Colonic mucosa (tissue), 4 donors: ENCODE measurements at regions not wholly inside any gene's neighbourhood (a gene's known extent, or its start where the extent isn't known, plus 50 kb on each side); places are given as distances from the start of the nearest gene placed in this dataset.

ENCODE experiments used
- DNase-seq: peaks from one replicate; pipeline ENCODE4 v3.0.0-alpha.2; 2020
- H3K27ac ChIP-seq: fragments of 200-600 bp; one replicate; pipeline ENCODE4 v1.8.0; 2021
- H3K27me3 ChIP-seq: fragments of 200-600 bp; one replicate; pipeline ENCODE4 v1.8.0; 2021
- H3K36me3 ChIP-seq: fragments of 200-600 bp; one replicate; pipeline ENCODE4 v1.8.0; 2021
- H3K4me1 ChIP-seq: fragments of 200-600 bp; one replicate; pipeline ENCODE4 v1.8.0; 2021; ENCODE audit warnings: mild to moderate bottlenecking
- H3K4me3 ChIP-seq: fragments of 200-600 bp; one replicate; pipeline ENCODE4 v1.8.0; 2021
- H3K9ac ChIP-seq, 2 donors: one replicate each; pipeline ENCODE4 v1.7.0; 2013; ENCODE audit warnings: control low read depth in 2 of 2, low read depth in 2 of 2, low read length in 2 of 2
- H3K9me3 ChIP-seq: fragments of 200-600 bp; one replicate; pipeline ENCODE4 v1.8.0; 2021
- CTCF ChIP-seq: fragments of 200-600 bp; IDR thresholded peaks from one replicate; pipeline ENCODE4 v1.8.0; 2022; ENCODE audit warnings: antibody characterized with exemption, mild to moderate bottlenecking
- intact Hi-C: fragments of 100-400 bp; cut with DNase I; formaldehyde crosslinking; loops from one replicate; pipeline ENCODE4 v1.14.1; 2022
- donor health status: healthy.
- donor health status: DM: no; HTN: no; CAD: no.
- donor health status: DM: no; HTN: no; CAD: no.

- intact Hi-C loops: no loop called here
- no peak for TF ChIP-seq CTCF
- no peaks in the 10 kb centered on the region for H3K36me3 ChIP-seq
These were observed 735.6 kb downstream of the TSN start for GRCh38 chr2:122491011-122491410.

GRCh38 chr2:122500316-122501105 lies 745.1 kb downstream of the TSN start:
- Histone ChIP-seq H3K9ac (no peak overlapping the region), H3K9me3 (no peaks in the 10 kb centered on the region), H3K27me3 (no peaks in the 10 kb centered on the region), H3K4me3 (no peak overlapping the region), H3K4me1 (no peaks in the 10 kb centered on the region), H3K27ac (no peak overlapping the region), H3K36me3 (no peaks in the 10 kb centered on the region)
- TF ChIP-seq CTCF: no peak
- intact Hi-C loops: no loop called here
- DNase-seq: no peak

More at GRCh38 chr2:122491011-122491410, 735.6 kb downstream of the TSN start:
- DNase-seq: no peak
- Histone ChIP-seq H3K4me3 (no peak overlapping the region), H3K4me1 (no peaks in the 10 kb centered on the region), H3K27ac (no peak overlapping the region), H3K27me3 (no peaks in the 10 kb centered on the region), H3K9me3 (no peaks in the 10 kb centered on the region), H3K9ac (no peak overlapping the region)

- no peaks in the 10 kb centered on the region for H3K4me1 ChIP-seq
- no peak overlapping the region for H3K27ac ChIP-seq
- no peaks in the 10 kb centered on the region for H3K27me3 ChIP-seq
- no peaks in the 10 kb centered on the region for H3K36me3 ChIP-seq
- TF ChIP-seq CTCF: no peak
- intact Hi-C loops: no loop called here
- H3K9me3 ChIP-seq: no peaks in the 10 kb centered on the region
- no peak for DNase-seq
- H3K4me3 ChIP-seq: no peak overlapping the region
- H3K9ac ChIP-seq: no peak overlapping the region
These were observed 751.2 kb downstream of the TSN start for GRCh38 chr2:122506620-122507019.

- no peak for DNase-seq
- no peaks in the 10 kb centered on the region for H3K4me1 ChIP-seq
- H3K9ac ChIP-seq: no peak overlapping the region
- H3K9me3 ChIP-seq: no peaks in the 10 kb centered on the region
- no peaks in the 10 kb centered on the region for H3K36me3 ChIP-seq
- H3K4me3 ChIP-seq: no peak overlapping the region
- no peak overlapping the region for H3K27ac ChIP-seq
- TF ChIP-seq CTCF: no peak
- H3K27me3 ChIP-seq: no peaks in the 10 kb centered on the region
- intact Hi-C loops: no loop called here
These were observed 751.8 kb downstream of the TSN start for GRCh38 chr2:122507261-122507660.

- TF ChIP-seq CTCF: no peak
- intact Hi-C loops: no loop called here
- Histone ChIP-seq H3K4me3 (no peak overlapping the region), H3K27me3 (no peaks in the 10 kb centered on the region), H3K4me1 (no peaks in the 10 kb centered on the region), H3K36me3 (no peaks in the 10 kb centered on the region), H3K9me3 (no peaks in the 10 kb centered on the region), H3K9ac (no peak overlapping the region), H3K27ac (no peak overlapping the region)
- no peak for DNase-seq
These were observed 756.6 kb downstream of the TSN start for GRCh38 chr2:122512091-122512490.
